HepG2 (cell line): ENCODE measurements at regions not wholly inside any gene's neighbourhood (a gene's known extent, or its start where the extent isn't known, plus 50 kb on each side); places are given as distances from the start of the nearest gene placed in this dataset.

ENCODE experiments used
- ATAC-seq: fragments of 200-7000 bp; cut with Tn5 transposase; 3 replicates; pipeline ENCODE4 v1.9.1; 2020; ENCODE audit warnings: mild to moderate bottlenecking, moderate library complexity
- BruUV-seq: library from RNA; stranded (reverse); fragments of 400-500 nt; replicated peaks from 2 replicates; lab custom pipeline; 2021; lab: Mats Ljungman, UMichigan
- CTCF ChIA-PET: fragments of 300-600 bp; formaldehyde crosslinking; extraction: SDS; loops from one replicate; lab custom pipeline; 2021; ENCODE audit warnings: low total read pairs, inconsistent platforms, low intra/inter-chr PET ratio; lab: Yijun Ruan, JAX
- POLR2A ChIA-PET: fragments of 350-600 bp; sonication (Branson Sonifier 250); formaldehyde crosslinking; loops from one replicate; lab custom pipeline; 2020; ENCODE audit warnings: antibody characterized with exemption, inconsistent platforms; lab: Yijun Ruan, JAX
- DNase-seq: peaks from one replicate; pipeline ENCODE4 v3.0.0-alpha.2; 2015; ENCODE audit warnings: low spot score
- FAIRE-seq: peaks from 3 replicates; lab custom pipeline; 2011; peaks lifted over from hg19 to GRCh38; lab: Jason Lieb, UNC
- H2AFZ ChIP-seq: one replicate; pipeline ENCODE4 v1.6.1; 2011; ENCODE audit warnings: low read length, inconsistent platforms
- H3K27ac ChIP-seq: fragments of 300-600 bp; 3 replicates; pipeline ENCODE4 v1.8.0; 2011; ENCODE audit warnings: mixed run types, mild to moderate bottlenecking, mixed read lengths, low read length, inconsistent platforms; ENCODE audit not compliant: insufficient read depth; ENCODE audit errors: extremely low read length
- H3K27me3 ChIP-seq, 2 experiments: fragments of 200-600 bp in 1 of 2; 2 replicates in 1 of 2; 3 replicates in 1 of 2; pipeline versions ENCODE4 v1.6.0 to v1.8.0; 2011; ENCODE audit warnings: low read length in 2 of 2, mild to moderate bottlenecking in 2 of 2, moderate library complexity in 2 of 2, inconsistent platforms in 1 of 2; ENCODE audit not compliant: insufficient read depth in 2 of 2, control insufficient read depth in 1 of 2
- H3K36me3 ChIP-seq, 2 experiments: fragments of 200-600 bp in 1 of 2; replicated peaks in 1 of 2; 2 replicates in 1 of 2; 3 replicates in 1 of 2; pipeline versions ENCODE4 v1.5.1 to v1.8.0; 2011; ENCODE audit warnings: low read length in 2 of 2, inconsistent platforms in 1 of 2; ENCODE audit not compliant: insufficient read depth in 2 of 2, control insufficient read depth in 1 of 2
- H3K4me1 ChIP-seq: 2 replicates; pipeline ENCODE4 v1.5.1; 2012; ENCODE audit warnings: low read length, inconsistent platforms; ENCODE audit not compliant: insufficient read depth
- H3K4me2 ChIP-seq: 2 replicates; pipeline ENCODE4 v1.6.0; 2011; ENCODE audit warnings: low read depth, low read length, inconsistent platforms
- H3K4me3 ChIP-seq, 3 experiments: fragments of 200-600 bp in 1 of 3; sonication (generic), shearing (Covaris generic) in 1 of 3; replicated peaks in 1 of 3; 2 replicates each; pipeline ENCODE4 v1.5.1; 2011 to 2016; ENCODE audit warnings: low read length in 3 of 3, inconsistent platforms in 2 of 3, low read depth in 2 of 3, mild to moderate bottlenecking in 2 of 3, control low read depth in 1 of 3, mixed read lengths in 1 of 3; ENCODE audit not compliant: insufficient read depth in 1 of 3
- H3K79me2 ChIP-seq: one replicate; pipeline ENCODE4 v1.6.1; 2011; ENCODE audit warnings: low read length, inconsistent platforms; ENCODE audit not compliant: insufficient read depth
- H3K9ac ChIP-seq: 2 replicates; pipeline ENCODE4 v1.6.0; 2011; ENCODE audit warnings: mild to moderate bottlenecking, low read depth, low read length, inconsistent platforms; ENCODE audit not compliant: insufficient read depth
- H3K9me3 ChIP-seq: 2 replicates; pipeline ENCODE4 v1.5.1; 2012; ENCODE audit warnings: mild to moderate bottlenecking, low read length
- H4K20me1 ChIP-seq: 2 replicates; pipeline ENCODE4 v1.6.0; 2011; ENCODE audit warnings: inconsistent platforms, mild to moderate bottlenecking, low read length, moderate library complexity; ENCODE audit not compliant: insufficient read depth
- ARNT2 ChIP-seq: sonication (generic); formaldehyde crosslinking; IDR thresholded peaks from 2 replicates; pipeline ENCODE4 v1.8.0; 2022; ENCODE audit warnings: mild to moderate bottlenecking, low read depth, missing genetic modification reagents, moderate library complexity
- ELF4 ChIP-seq: sonication (generic); formaldehyde crosslinking; IDR thresholded peaks from 2 replicates; pipeline ENCODE4 v1.5.0; 2020; ENCODE audit warnings: missing genetic modification reagents, mild to moderate bottlenecking, moderate library complexity, borderline replicate concordance
- JARID2 ChIP-seq: sonication (generic); formaldehyde crosslinking; IDR thresholded peaks from 2 replicates; pipeline ENCODE4 v1.8.1; 2023; ENCODE audit warnings: missing genetic modification reagents, inconsistent platforms; ENCODE audit not compliant: insufficient replicate concordance
- NFE2L1 ChIP-seq: sonication (generic); formaldehyde crosslinking; IDR thresholded peaks from 2 replicates; pipeline ENCODE4 v1.4.0; 2020; ENCODE audit warnings: missing genetic modification reagents, mild to moderate bottlenecking, borderline replicate concordance
- PLSCR1 ChIP-seq: sonication (generic); formaldehyde crosslinking; IDR thresholded peaks from 2 replicates; pipeline ENCODE4 v1.5.0; 2020; ENCODE audit warnings: missing genetic modification reagents, mild to moderate bottlenecking, borderline replicate concordance
- SIN3B ChIP-seq: fragments of 150-350 bp; IDR thresholded peaks from 2 replicates; pipeline ENCODE4 v1.6.1; 2014; ENCODE audit warnings: low read length
- TRAFD1 ChIP-seq: sonication (generic); formaldehyde crosslinking; IDR thresholded peaks from 2 replicates; pipeline ENCODE4 v1.5.1; 2020; ENCODE audit warnings: missing genetic modification reagents, mild to moderate bottlenecking, borderline replicate concordance
- ZNF432 ChIP-seq: sonication (generic); formaldehyde crosslinking; IDR thresholded peaks from 2 replicates; pipeline ENCODE4 v1.5.0; 2020; ENCODE audit warnings: missing genetic modification reagents, mild to moderate bottlenecking, borderline replicate concordance
- ZUFSP ChIP-seq: sonication (generic); formaldehyde crosslinking; IDR thresholded peaks from 2 replicates; pipeline ENCODE4 v1.9.0; 2021; ENCODE audit warnings: missing genetic modification reagents, mild to moderate bottlenecking, borderline replicate concordance
- WGBS: methylation state at CpG from one replicate; pipeline ENCODE4 v1.1.6; 2017; ENCODE audit warnings: low lambda C conversion rate; 5-methylcytosine and 5-hydroxymethylcytosine counted together
- in situ Hi-C: cut with HindIII; loops from 2 replicates; pipeline ENCODE4 v1.10.0; 2017; ENCODE audit warnings: low pct_unique_long_range_greater_than_20kb; ENCODE audit not compliant: extremely low pct_ligation_motif_present
- intact Hi-C: fragments of 100-400 bp; cut with micrococcal nuclease; formaldehyde crosslinking; loops from one replicate; pipeline ENCODE4 v1.10.0; 2022; ENCODE audit not compliant: unreplicated experiment

- Histone ChIP-seq H3K9ac (no peak overlapping the region), H3K9me3 (no peaks in the 10 kb centered on the region), H2AFZ (no peak overlapping the region), H3K36me3 (no peaks in the 10 kb centered on the region), H3K27me3 (peaks cover 5 to 50% of the 10 kb centered on the region in 2 experiments; a peak in 4 of 5 replicates), H3K27ac (no peak overlapping the region), H3K4me1 (peaks cover 37% of the 10 kb centered on the region), H3K4me3 (0 out of 6 replicates have a peak overlapping the region, but pooled peaks of 1 of the 3 experiments have one; percentile 27), H4K20me1 (peaks cover 3% of the 10 kb centered on the region), H3K79me2 (no peaks in the 10 kb centered on the region), H3K4me2 (peak overlapping the region; percentile 66)
- TF ChIP-seq ELF4, result no peak
- no peak for DNase-seq
- no TSS peak for BruUV-seq
- POLR2A ChIA-PET, result interaction anchor here (0.9 to 1.4 kb wide), 2 partner anchors 9 to 153 kb away, joined by 3 to 4 read pairs; no protein-coding TSS in a partner anchor
- 35% methylated on average over 9 of the region's 9 CpGs for WGBS
- CTCF ChIA-PET, result no interaction called here
- in situ Hi-C loops, result no loop called here
- ATAC-seq, result no peak
- FAIRE-seq, result no peak
- intact Hi-C loops, result loop anchor here (10.0 kb wide), 1 partner anchor 60 kb away; no protein-coding TSS in a partner anchor
Observed at GRCh38 chr10:78914502-78915189, 154.1 kb upstream of the ZMIZ1 start.

GRCh38 chr10:78915190-78915518, 153.6 kb upstream of the ZMIZ1 start:
- ATAC-seq (no peak), DNase-seq (no peak), FAIRE-seq (no peak)
- Histone ChIP-seq H3K9ac (no peak overlapping the region), H3K27me3 (peaks cover 5 to 49% of the 10 kb centered on the region in 2 experiments; a peak in 4 of 5 replicates), H3K4me3 (no peak overlapping the region), H3K36me3 (no peaks in the 10 kb centered on the region), H3K9me3 (no peaks in the 10 kb centered on the region), H2AFZ (no peak overlapping the region), H3K4me2 (no peak overlapping the region), H3K4me1 (peaks cover 37% of the 10 kb centered on the region), H3K79me2 (no peaks in the 10 kb centered on the region), H4K20me1 (peaks cover 3% of the 10 kb centered on the region), H3K27ac (no peak overlapping the region)
- 73% methylated on average over 4 of the region's 4 CpGs for WGBS
- POLR2A ChIA-PET, result interaction anchor here (1.4 kb wide), 1 partner anchor 10 kb away, joined by 4 read pairs; no protein-coding TSS in a partner anchor
- in situ Hi-C loops (no loop called here), intact Hi-C loops (loop anchor here (10.0 kb wide), 1 partner anchor 60 kb away; no protein-coding TSS in a partner anchor)
- CTCF ChIA-PET, result no interaction called here
- no TSS peak for BruUV-seq
- no peak for TF ChIP-seq ARNT2
- no peak for TF ChIP-seq ZNF432
- TF ChIP-seq JARID2, result no peak
- no peak for TF ChIP-seq PLSCR1 (CRISPR knock-in tag)
- TF ChIP-seq ZUFSP, result no peak
- no peak for TF ChIP-seq SIN3B
- TF ChIP-seq TRAFD1 (CRISPR knock-in tag), result no peak
- TF ChIP-seq NFE2L1 (CRISPR knock-in tag), result no peak
